ENCODE measurements at regions not wholly inside any gene's neighbourhood (a gene's known extent, or its start where the extent isn't known, plus 50 kb on each side); places are given as distances from the start of the nearest gene placed in this dataset.

DNA sequence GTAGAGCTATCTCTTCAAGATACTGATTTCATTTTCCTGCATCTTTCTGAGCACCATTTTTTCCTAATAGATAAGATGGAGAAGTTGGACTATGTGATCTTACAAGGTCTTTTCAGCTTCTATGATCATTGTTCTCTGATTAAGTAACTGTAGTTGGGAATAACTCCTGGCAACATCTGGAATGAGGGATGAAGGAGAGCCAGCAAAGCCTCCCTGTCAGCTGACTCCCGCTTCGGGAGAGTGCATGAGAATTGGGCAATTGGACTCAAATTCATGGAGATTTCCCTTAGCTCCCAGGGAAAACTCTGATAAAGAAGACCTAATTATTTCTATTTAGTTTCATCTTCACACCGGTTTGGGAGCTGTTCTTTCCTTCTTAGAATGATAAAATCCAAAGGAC is 146.1 kb downstream of the CCDC71L start:
- H3K4me3 ChIP-seq (ENCODE audit: low read length in 3 of 3), result no peak overlapping the region
- H3K27ac ChIP-seq (ENCODE audit: low read depth in 2 of 2, low read length in 2 of 2), result no peak overlapping the region
- H3K27me3 ChIP-seq (ENCODE audit: control insufficient read depth, insufficient read depth, low read length), result no peaks in the 10 kb centered on the region
- H3K9me3 ChIP-seq (ENCODE audit: control insufficient read depth in 2 of 3, insufficient read depth in 1 of 3, low read length in 3 of 3), result no peaks in the 10 kb centered on the region
- H3K4me1 ChIP-seq (ENCODE audit: control insufficient read depth in 2 of 3, insufficient read depth in 2 of 3, low read depth in 1 of 3, low read length in 3 of 3), result no peaks in the 10 kb centered on the region
- DNase-seq, result no peak
- intact Hi-C loops (cut with DNase I), result no loop called here
- H3K9ac ChIP-seq (ENCODE audit: low read length in 3 of 3), result no peak overlapping the region
- no peak for FAIRE-seq
- TF ChIP-seq, protein P1, sequence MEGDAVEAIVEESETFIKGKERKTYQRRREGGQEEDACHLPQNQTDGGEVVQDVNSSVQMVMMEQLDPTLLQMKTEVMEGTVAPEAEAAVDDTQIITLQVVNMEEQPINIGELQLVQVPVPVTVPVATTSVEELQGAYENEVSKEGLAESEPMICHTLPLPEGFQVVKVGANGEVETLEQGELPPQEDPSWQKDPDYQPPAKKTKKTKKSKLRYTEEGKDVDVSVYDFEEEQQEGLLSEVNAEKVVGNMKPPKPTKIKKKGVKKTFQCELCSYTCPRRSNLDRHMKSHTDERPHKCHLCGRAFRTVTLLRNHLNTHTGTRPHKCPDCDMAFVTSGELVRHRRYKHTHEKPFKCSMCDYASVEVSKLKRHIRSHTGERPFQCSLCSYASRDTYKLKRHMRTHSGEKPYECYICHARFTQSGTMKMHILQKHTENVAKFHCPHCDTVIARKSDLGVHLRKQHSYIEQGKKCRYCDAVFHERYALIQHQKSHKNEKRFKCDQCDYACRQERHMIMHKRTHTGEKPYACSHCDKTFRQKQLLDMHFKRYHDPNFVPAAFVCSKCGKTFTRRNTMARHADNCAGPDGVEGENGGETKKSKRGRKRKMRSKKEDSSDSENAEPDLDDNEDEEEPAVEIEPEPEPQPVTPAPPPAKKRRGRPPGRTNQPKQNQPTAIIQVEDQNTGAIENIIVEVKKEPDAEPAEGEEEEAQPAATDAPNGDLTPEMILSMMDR (IDR thresholded peaks at IDR 0.05; ENCODE audit: borderline replicate concordance, extremely low read depth, insufficient read depth), result no peak
- no peaks in the 10 kb centered on the region for H3K36me3 ChIP-seq (ENCODE audit: control insufficient read depth in 2 of 3, insufficient read depth in 3 of 3, low read length in 3 of 3)

DNA sequence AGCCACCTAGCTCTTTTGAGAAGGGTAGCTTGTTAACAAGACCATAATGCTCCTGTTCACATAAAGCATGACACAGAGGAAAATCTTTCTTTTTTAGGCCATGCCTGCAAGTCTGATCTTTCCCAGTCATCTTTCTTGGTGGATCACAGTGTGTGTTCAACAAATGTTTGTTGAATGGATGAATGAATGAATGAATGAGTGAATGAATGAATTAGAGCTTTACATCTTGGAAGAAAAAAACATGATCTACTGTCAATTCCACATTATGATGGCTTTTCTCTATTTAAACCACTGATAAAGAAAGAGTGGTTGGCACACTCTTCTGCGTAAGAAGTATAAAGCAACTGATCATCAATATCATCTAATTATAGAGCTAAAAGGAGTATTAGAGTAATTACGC is 148.7 kb downstream of the CCDC71L start:
- intact Hi-C loops (cut with DNase I), result no loop called here
- H3K4me3 ChIP-seq (ENCODE audit: low read length in 3 of 3), result no peak overlapping the region
- no peaks in the 10 kb centered on the region for H3K9me3 ChIP-seq (ENCODE audit: control insufficient read depth in 2 of 3, insufficient read depth in 1 of 3, low read length in 3 of 3)
- DNase-seq (no peak), FAIRE-seq (no peak)
- no peaks in the 10 kb centered on the region for H3K36me3 ChIP-seq (ENCODE audit: control insufficient read depth in 2 of 3, insufficient read depth in 3 of 3, low read length in 3 of 3)
- TF ChIP-seq, protein P1 (IDR thresholded peaks at IDR 0.05; ENCODE audit: borderline replicate concordance, extremely low read depth, insufficient read depth), result no peak
- H3K27me3 ChIP-seq (ENCODE audit: control insufficient read depth, insufficient read depth, low read length), result no peaks in the 10 kb centered on the region
- H3K27ac ChIP-seq (ENCODE audit: low read depth in 2 of 2, low read length in 2 of 2), result no peak overlapping the region
- H3K4me1 ChIP-seq (ENCODE audit: control insufficient read depth in 2 of 3, insufficient read depth in 2 of 3, low read depth in 1 of 3, low read length in 3 of 3), result no peaks in the 10 kb centered on the region
- H3K9ac ChIP-seq (ENCODE audit: low read length in 3 of 3), result no peak overlapping the region

DNA sequence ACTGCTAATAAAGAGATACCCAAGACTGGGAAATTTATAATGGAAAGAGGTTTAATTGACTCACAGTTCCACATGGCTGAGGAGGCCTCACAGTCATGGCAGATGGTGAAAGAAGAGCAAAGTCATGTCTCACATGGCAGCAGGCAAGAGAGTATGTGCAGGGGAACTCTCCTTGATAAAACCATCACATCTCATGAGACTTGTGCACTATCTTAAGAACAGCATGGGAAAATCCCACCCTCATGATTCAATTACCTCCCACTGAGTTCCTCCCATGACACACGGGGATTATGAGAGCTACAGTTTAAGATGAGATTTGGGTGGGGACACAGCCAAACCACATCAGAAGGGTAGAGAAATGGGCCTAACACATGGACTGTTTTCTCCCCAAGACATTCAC is 156.3 kb downstream of the CCDC71L start:
- FAIRE-seq, result no peak
- no peak overlapping the region for H3K4me3 ChIP-seq (ENCODE audit: low read length in 3 of 3)
- H3K36me3 ChIP-seq (ENCODE audit: control insufficient read depth in 2 of 3, insufficient read depth in 3 of 3, low read length in 3 of 3), result no peaks in the 10 kb centered on the region
- no peaks in the 10 kb centered on the region for H3K4me1 ChIP-seq (ENCODE audit: control insufficient read depth in 2 of 3, insufficient read depth in 2 of 3, low read depth in 1 of 3, low read length in 3 of 3)
- TF ChIP-seq, protein P1 (IDR thresholded peaks at IDR 0.05; ENCODE audit: borderline replicate concordance, extremely low read depth, insufficient read depth), result no peak
- DNase-seq, result no peak
- H3K9ac ChIP-seq (ENCODE audit: low read length in 3 of 3), result no peak overlapping the region
- intact Hi-C loops (cut with DNase I), result no loop called here
- no peaks in the 10 kb centered on the region for H3K27me3 ChIP-seq (ENCODE audit: control insufficient read depth, insufficient read depth, low read length)
- no peak overlapping the region for H3K27ac ChIP-seq (ENCODE audit: low read depth in 2 of 2, low read length in 2 of 2)
- no peaks in the 10 kb centered on the region for H3K9me3 ChIP-seq (ENCODE audit: control insufficient read depth in 2 of 3, insufficient read depth in 1 of 3, low read length in 3 of 3)

DNA sequence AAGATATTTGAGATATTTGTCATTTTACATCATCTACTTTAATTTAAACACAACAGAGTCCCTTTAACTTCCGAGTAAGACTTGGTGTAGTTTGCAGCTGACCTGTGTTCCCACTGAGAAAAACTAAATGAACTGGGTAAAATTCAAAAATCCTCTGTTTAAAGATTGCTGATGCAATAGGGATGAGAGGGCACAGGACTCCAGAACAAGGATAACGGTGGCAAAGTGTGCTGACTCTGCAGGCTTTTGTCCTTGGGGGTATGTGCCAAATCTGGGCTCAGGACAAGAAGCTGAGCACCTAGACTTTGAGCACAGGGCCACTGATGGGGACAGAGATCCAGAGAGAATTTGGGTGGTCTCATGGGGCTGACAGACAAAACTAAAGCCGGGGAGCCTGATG is 156.8 kb downstream of the CCDC71L start:
- H3K27ac ChIP-seq (ENCODE audit: low read depth in 2 of 2, low read length in 2 of 2), result no peak overlapping the region
- intact Hi-C loops (cut with DNase I), result no loop called here

More for the DNA sequence above, 156.8 kb downstream of the CCDC71L start:
- Histone ChIP-seq H3K9ac (ENCODE audit: low read length in 3 of 3) (no peak overlapping the region), H3K9me3 (ENCODE audit: control insufficient read depth in 2 of 3, insufficient read depth in 1 of 3, low read length in 3 of 3) (no peaks in the 10 kb centered on the region), H3K4me1 (ENCODE audit: control insufficient read depth in 2 of 3, insufficient read depth in 2 of 3, low read depth in 1 of 3, low read length in 3 of 3) (no peaks in the 10 kb centered on the region), H3K27me3 (ENCODE audit: control insufficient read depth, insufficient read depth, low read length) (no peaks in the 10 kb centered on the region), H3K4me3 (ENCODE audit: low read length in 3 of 3) (no peak overlapping the region), H3K36me3 (ENCODE audit: control insufficient read depth in 2 of 3, insufficient read depth in 3 of 3, low read length in 3 of 3) (no peaks in the 10 kb centered on the region)
- DNase-seq, result no peak
- no peak for FAIRE-seq
- TF ChIP-seq, protein P1 (IDR thresholded peaks at IDR 0.05; ENCODE audit: borderline replicate concordance, extremely low read depth, insufficient read depth), result no peak
